CMK (cell line): ENCODE measurements at regions not wholly inside any gene's neighbourhood (a gene's known extent, or its start where the extent isn't known, plus 50 kb on each side); places are given as distances from the start of the nearest gene placed in this dataset.
"Not testable (repeated sequence)": the region's sequence is repeated elsewhere in the genome, so short reads cannot be mapped to it uniquely, and the experiment has no call there.

Source experiments
- DNase-seq: peaks from one replicate; pipeline ENCODE4 v3.0.0-alpha.2; 2010; ENCODE audit warnings: low read depth

DNA sequence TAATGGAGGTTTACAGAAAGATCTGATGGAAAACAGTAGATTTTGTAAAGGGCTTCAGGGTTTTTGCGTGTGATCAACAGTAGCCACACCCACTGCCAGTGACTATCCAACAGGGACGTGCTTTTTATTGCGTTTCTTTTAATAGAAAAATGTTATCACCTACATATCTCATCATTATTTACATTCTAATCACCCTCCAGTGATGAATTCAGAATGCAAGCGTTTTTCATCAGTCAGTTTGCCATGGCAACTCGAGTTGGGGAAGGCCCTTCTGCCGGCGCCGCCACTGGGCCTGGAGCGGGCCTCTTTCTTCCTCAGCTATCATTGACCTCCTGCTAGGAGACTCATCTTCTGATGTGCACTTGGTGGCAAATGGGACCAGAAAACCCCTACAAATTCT lies 90.3 kb upstream of the TMTC4 start:
- DNase-seq: no peak

DNA sequence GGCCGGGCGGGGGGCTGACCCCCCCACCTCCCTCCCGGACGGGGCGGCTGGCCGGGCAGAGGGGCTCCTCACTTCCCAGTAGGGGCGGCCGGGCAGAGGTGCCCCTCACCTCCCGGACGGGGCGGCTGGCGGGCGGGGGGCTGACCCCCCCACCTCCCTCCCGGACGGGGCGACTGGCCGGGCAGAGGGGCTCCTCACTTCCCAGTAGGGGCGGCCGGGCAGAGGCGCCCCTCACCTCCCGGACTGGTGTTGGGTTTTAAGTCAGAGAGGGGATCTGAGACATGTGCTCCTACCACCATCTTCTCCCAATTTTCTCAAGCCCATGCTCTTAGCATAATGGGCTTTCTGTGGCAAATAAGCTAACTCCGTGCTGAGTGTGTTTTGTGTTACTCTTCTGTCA lies 87.5 kb upstream of the TMTC4 start:
- not testable (repeated sequence) for DNase-seq

DNA sequence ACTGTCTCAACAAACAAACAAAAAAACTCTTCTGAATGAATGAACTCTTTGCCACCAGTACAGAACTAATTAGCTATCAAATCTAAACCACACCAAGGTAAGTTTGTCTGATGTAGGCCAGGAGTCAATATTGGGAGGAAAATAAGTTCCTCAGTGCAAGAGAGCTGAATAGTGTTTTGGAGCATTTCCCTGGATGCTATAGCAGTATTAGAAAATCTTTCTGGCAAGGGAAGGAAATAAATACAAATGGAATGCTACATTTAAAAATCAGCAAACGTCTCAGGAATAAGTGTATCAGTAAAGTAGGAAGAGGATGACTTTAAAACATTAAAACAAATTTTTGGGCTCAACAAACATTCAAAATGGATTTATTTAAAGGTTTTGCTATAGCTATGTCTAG lies 81.3 kb upstream of the TMTC4 start:
- no peak for DNase-seq

DNA sequence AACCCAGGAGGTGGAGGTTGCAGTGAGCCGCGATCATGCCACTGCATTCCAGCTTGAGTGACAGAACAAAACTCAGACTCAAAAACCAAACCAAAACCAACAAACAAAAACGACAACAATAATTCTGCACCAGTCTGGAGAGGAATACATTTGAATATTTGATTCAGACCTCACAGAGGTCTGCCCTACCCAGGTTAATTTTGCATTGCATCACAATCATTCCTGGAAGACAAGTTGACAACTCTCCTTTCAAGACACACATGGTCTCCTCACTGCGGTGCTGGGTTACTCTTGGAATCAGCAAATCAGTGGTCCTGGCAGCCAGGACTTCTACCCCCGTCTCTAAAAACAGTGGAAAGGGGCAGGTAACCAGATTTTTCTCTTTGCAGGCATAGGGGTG lies 79.9 kb upstream of the TMTC4 start:
- DNase-seq: no peak

DNA sequence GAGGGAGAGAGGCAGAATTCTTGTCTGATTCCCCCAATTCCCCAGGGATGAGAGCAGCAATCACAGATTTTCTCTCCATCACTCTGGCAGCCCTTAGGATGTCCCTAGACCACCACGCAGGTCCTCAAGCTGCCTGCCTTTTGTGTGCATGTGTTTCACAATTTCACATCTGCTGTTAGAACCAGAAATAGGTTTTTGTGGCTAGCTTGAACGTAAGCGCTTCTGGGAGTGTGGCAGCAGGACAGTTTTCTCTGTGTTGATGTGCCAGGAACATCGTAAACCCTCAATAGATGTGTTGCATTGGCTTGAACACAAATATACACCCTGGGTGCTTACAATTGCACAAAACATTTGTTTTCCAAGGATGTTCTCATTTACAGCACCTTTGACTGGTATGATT lies 78.8 kb upstream of the TMTC4 start:
- DNase-seq: no peak

DNA sequence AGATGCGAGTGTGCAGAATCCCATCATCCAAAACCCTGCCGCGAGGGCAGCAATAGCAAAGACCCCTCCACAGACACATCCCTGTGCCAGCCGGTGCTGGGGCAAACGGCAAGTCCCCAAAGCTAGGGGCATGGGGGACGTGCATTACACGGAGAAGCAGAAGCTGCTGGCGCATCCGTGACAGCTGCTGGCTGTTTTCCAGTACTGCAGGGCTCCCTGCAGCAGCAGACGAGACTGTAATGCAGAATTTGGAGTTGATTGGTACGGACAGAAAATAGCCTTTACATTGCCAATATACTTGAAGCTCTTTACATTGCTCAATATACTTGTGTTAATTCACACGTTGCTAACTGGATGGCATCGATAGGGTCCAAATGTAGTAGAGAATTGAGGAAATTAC lies 77.2 kb upstream of the TMTC4 start:
- DNase-seq: no peak

DNA sequence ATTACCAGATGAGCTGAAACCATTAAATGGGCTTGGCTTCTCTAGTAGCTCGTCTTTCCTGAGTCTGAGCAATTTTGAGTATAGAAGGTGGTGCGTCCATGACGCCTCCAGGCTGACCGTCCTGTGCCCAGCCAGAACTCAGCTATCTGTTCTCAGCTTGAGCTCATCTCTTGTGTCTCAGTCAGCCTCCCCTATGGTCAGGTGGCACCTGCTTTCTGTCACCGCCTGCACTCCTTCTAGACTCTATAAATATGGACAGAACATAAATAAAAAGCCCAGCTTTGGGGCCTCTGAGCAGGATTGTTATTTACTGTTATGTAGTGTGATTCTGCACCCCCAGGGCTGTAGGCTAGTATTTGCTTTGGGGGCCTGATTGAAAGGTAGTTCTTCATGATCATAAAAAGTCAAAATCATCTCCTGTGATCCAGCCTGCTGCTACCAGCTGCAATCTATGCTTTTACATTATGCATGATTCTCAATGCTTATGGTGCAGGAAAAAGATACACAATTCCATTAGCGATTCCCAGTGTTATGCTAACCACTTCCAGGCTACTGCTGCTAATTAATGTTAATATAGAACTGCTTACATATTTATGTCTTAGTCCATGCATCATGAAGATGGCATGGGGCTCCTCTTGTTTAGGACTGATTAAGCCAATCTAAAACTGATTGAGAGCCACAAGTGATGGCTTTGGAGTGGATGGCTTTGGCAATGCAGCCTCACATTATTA lies 72.5 kb upstream of the TMTC4 start:
- DNase-seq: no peak

DNA sequence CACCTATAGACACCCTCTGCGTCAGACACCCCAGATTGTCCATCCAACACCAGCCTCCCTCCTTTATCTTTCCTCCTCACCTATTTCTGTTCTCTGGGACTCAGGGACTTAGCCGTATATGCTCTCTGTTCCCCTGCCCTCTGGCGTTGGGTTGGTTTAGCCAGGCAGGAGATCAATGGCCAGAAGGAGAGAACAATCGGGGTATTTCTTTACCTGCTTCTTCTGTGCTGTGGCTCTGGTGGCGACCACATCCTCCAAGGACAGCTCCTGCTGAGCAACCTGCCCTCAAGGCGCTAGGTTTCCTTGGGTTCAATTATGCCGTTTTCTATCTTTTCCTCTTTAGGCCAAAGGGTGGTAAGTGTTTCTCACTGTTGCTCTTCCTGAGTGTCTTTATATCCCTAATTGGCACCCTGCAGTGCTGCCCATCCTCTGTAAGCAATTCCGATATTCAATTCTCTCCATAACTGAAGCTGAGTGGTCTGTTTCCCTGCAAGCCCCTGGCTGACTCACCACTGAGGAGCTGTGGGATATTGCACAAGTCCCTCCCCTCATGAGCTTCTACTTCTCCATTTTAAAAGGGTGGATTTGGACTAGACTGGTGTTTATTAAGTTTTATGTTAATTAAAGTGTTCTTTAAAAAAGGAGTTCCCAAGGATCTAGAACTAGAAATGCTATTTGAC lies 63.7 kb upstream of the TMTC4 start:
- DNase-seq: no peak

DNA sequence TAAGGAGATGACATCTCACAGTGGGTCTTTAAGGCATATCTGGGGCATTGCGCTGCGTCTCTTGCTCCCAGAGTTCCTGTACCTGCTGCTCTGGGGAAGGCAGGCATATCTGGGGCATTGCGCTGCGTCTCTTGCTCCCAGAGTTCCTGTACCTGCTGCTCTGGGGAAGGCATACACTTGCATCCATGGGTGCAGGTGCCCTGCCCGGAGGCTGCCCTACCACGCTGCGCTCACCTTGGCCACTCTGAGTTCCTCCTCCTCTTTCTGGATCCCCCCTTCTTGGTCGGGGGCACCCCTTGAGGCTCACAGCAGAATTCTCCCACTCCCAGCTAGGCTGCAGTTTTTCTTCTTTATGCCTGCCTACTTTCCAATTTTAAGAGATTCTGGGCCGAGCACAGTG lies 60.9 kb upstream of the TMTC4 start:
- no peak for DNase-seq

DNA sequence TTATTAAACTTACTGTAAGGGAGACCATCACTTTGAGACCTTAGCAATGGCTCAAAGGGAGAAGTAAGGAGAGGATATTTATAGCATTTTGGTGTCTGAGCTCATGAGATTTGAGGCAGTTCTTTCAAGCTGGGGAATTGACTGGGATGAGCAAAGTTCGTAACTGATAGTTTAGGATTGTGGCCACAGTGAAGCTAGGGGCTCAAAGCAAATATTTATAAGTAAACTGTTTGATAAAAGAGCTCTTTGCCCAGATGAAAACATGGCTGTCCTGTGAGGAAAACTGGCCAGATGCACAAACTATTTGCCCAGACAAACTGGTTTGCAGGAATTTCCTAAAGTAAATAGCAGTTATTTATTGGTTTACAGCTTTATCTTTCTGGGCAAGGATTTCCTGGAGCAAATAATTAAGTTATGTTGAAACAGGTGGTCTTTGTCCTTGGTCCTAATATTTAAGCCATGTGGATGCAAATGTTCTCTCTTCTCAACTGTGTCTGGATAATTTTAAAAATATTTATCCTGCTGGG lies 59.7 kb upstream of the TMTC4 start:
- DNase-seq: no peak

DNA sequence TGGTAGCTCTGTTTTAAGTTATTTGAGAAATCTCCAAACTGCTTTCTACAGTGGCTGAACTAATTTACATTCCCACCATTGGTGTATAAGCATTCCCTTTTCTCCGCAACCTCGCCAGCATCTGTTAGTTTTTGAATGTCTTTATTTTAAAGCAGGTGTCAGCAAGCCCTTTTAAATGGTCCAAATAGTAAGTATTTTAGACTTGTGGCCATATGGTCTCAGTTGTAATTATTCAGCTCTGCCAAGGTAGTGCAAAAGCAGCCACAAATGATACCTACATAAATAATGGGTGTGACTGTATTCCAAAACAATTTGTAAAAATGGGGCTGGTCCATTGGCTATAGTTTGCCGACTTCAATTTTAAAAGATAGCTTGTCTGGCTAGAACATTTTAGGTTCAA lies 58.7 kb upstream of the TMTC4 start:
- no peak for DNase-seq

DNA sequence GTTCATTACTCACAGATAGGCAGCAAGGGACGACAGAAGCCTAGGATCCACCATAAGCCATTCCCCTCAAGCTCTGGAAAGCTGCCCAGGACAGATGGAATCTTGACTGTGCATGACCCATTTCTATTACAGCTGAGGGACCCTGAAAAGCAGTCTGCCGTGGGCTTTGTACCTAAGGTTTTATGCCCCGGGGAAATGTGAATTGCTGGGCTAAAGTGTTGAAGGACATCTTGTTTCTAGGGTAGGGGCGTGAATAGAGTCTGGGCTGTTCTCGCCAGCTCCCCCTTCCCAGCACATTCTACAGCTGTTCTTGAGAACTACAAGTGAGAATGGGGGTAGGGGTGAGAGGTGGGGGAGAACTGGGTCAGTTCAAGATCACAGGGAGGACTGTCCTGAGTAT lies 53.6 kb upstream of the TMTC4 start:
- DNase-seq: no peak

DNA sequence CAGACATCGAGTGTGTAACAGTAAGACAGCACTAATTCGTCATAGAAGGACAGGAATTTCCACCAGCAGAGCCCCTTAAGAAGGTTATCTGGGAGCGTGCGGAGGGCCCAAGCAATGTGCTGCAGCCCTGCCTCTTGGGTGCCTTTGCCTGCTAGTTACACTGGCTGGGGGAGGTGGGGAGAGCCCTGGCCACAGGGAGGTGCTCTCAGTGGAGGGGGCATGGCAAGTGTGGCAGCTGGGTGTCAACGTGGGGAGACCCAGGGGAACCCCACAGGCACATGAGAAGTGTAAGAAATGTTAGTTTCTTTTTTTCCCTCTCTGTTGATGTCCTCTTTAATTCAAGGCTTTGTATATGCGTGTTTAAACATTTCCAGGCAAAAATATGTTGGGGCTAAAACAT lies 50.9 kb upstream of the TMTC4 start:
- no peak for DNase-seq

DNA sequence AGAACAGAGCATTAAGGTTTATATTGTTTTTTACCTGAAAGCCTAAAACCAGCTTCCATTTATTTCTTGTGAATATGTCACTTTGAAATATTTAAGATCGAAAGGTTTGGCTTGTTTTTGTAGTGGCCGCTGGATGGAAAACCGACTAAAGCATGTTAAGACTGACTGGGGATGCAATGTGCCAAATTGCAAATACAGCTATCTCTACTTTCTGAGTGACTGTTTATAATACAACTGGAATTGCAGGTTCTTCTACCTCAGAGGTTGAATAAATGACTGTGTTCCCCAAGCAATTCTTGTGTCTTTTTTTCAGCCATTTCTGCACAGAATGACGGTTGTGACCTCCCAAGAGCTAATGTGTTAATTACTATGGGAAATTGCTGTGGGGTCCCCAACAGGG lies 50.0 kb upstream of the TMTC4 start:
- DNase-seq: no peak
